MM.1S (cell line): ENCODE measurements at regions not wholly inside any gene's neighbourhood (a gene's known extent, or its start where the extent isn't known, plus 50 kb on each side); places are given as distances from the start of the nearest gene placed in this dataset.
"Not testable (repeated sequence)": the region's sequence is repeated elsewhere in the genome, so short reads cannot be mapped to it uniquely, and the experiment has no call there.

Experiments used
- DNase-seq: peaks from one replicate; pipeline ENCODE4 v3.0.0-alpha.2; 2015
- H2AFZ ChIP-seq: fragments of 300-600 bp; sonication (generic); 2 replicates; pipeline ENCODE4 v1.6.0; 2016; ENCODE audit warnings: antibody characterized with exemption, low read length
- H3F3A ChIP-seq: fragments of 300-600 bp; sonication (generic); 2 replicates; pipeline ENCODE4 v1.6.1; 2016; ENCODE audit warnings: mild to moderate bottlenecking, antibody characterized with exemption, low read length, moderate library complexity, mixed read lengths; ENCODE audit not compliant: insufficient read depth
- H3K27ac ChIP-seq: fragments of 300-600 bp; sonication (generic); 2 replicates; pipeline ENCODE4 v1.5.1; 2016; ENCODE audit warnings: mild to moderate bottlenecking, low read length
- H3K27me3 ChIP-seq: fragments of 300-600 bp; sonication (generic); replicated peaks from 2 replicates; pipeline ENCODE4 v1.6.0; 2016; ENCODE audit warnings: low read length; ENCODE audit not compliant: insufficient read depth
- H3K36me3 ChIP-seq: fragments of 300-600 bp; sonication (generic); replicated peaks from 2 replicates; pipeline ENCODE4 v1.6.1; 2016; ENCODE audit warnings: mild to moderate bottlenecking, low read length, mixed read lengths; ENCODE audit not compliant: insufficient read depth
- H3K4me1 ChIP-seq: fragments of 300-600 bp; sonication (generic); 2 replicates; pipeline ENCODE4 v1.6.1; 2016; ENCODE audit warnings: low read length, mixed read lengths
- H3K4me2 ChIP-seq: fragments of 300-600 bp; sonication (generic); 2 replicates; pipeline ENCODE4 v1.6.0; 2016; ENCODE audit warnings: low read depth, low read length
- H3K4me3 ChIP-seq: fragments of 300-600 bp; sonication (generic); 2 replicates; pipeline ENCODE4 v1.5.1; 2016; ENCODE audit warnings: low read length, mixed read lengths
- H3K79me2 ChIP-seq: fragments of 300-600 bp; sonication (generic); 2 replicates; pipeline ENCODE4 v1.6.1; 2016; ENCODE audit warnings: mixed run types, low read length, mixed read lengths
- H3K9ac ChIP-seq: fragments of 300-600 bp; sonication (generic); 2 replicates; pipeline ENCODE4 v1.6.1; 2016; ENCODE audit warnings: low read length, mixed read lengths
- H3K9me2 ChIP-seq: fragments of 300-600 bp; sonication (generic); replicated peaks from 2 replicates; pipeline ENCODE4 v1.6.1; 2016; ENCODE audit warnings: mild to moderate bottlenecking, low read length, mixed read lengths; ENCODE audit not compliant: insufficient read depth
- H3K9me3 ChIP-seq: fragments of 300-600 bp; sonication (generic); replicated peaks from 2 replicates; pipeline ENCODE4 v1.6.1; 2016; ENCODE audit warnings: mild to moderate bottlenecking, low read length, mixed read lengths; ENCODE audit not compliant: insufficient read depth
- H4K20me1 ChIP-seq: fragments of 300-600 bp; sonication (generic); 2 replicates; pipeline ENCODE4 v1.6.1; 2016; ENCODE audit warnings: mild to moderate bottlenecking, low read length, moderate library complexity, mixed read lengths; ENCODE audit not compliant: insufficient read depth
- EZH2 ChIP-seq: fragments of 300-600 bp; sonication (generic); optimal IDR thresholded peaks from 2 replicates; pipeline ENCODE3; 2017; ENCODE audit warnings: low read depth, mild to moderate bottlenecking, antibody characterized with exemption, low read length, mixed read lengths
- EZH2phosphoT487 ChIP-seq: fragments of 300-600 bp; sonication (generic); IDR thresholded peaks from 2 replicates; pipeline ENCODE4 v1.6.1; 2018; ENCODE audit warnings: antibody characterized with exemption, low read length
- TF ChIP-seq, protein P1 (sequence below): fragments of 300-600 bp; sonication (generic); IDR thresholded peaks from 2 replicates; pipeline ENCODE4 v1.5.1; 2016; ENCODE audit warnings: antibody characterized with exemption, low read length, mixed read lengths

DNA sequence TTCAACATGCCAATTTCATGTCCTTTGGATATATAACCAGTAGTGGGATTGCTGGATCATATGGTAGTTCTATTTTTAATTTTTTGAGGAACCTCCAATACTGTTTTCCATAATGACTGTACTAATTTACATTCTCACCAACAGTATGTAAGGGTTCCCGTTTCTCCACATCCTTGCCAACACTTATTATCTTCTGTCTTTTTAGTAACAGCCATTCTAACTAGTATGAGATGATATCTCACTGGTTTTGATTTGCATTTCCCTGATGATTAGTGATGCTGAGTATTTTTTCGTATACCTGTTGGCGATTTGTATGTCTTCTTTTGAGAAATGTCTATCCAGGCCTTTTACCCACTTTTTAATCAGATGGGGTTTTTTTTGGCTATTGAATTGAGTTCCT lies 133.5 kb upstream of the MED14 start:
- no peak overlapping the region for H2AFZ ChIP-seq
- no peak overlapping the region for H3K4me3 ChIP-seq
- H3K4me1 ChIP-seq: no peaks in the 10 kb centered on the region
- no peaks in the 10 kb centered on the region for H3K79me2 ChIP-seq
- no peaks in the 10 kb centered on the region for H3K9me3 ChIP-seq
- TF ChIP-seq, protein P1, sequence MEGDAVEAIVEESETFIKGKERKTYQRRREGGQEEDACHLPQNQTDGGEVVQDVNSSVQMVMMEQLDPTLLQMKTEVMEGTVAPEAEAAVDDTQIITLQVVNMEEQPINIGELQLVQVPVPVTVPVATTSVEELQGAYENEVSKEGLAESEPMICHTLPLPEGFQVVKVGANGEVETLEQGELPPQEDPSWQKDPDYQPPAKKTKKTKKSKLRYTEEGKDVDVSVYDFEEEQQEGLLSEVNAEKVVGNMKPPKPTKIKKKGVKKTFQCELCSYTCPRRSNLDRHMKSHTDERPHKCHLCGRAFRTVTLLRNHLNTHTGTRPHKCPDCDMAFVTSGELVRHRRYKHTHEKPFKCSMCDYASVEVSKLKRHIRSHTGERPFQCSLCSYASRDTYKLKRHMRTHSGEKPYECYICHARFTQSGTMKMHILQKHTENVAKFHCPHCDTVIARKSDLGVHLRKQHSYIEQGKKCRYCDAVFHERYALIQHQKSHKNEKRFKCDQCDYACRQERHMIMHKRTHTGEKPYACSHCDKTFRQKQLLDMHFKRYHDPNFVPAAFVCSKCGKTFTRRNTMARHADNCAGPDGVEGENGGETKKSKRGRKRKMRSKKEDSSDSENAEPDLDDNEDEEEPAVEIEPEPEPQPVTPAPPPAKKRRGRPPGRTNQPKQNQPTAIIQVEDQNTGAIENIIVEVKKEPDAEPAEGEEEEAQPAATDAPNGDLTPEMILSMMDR: no peak
- no peak for TF ChIP-seq EZH2
- no peak for TF ChIP-seq EZH2phosphoT487
- H3K4me2 ChIP-seq: no peak overlapping the region
- no peak for DNase-seq
- no peak overlapping the region for H3K9ac ChIP-seq
- H4K20me1 ChIP-seq: no peaks in the 10 kb centered on the region
- no peaks in the 10 kb centered on the region for H3K9me2 ChIP-seq
- H3F3A ChIP-seq: no peaks in the 10 kb centered on the region
- no peaks in the 10 kb centered on the region for H3K36me3 ChIP-seq
- H3K27me3 ChIP-seq: no peaks in the 10 kb centered on the region
- no peak overlapping the region for H3K27ac ChIP-seq

DNA sequence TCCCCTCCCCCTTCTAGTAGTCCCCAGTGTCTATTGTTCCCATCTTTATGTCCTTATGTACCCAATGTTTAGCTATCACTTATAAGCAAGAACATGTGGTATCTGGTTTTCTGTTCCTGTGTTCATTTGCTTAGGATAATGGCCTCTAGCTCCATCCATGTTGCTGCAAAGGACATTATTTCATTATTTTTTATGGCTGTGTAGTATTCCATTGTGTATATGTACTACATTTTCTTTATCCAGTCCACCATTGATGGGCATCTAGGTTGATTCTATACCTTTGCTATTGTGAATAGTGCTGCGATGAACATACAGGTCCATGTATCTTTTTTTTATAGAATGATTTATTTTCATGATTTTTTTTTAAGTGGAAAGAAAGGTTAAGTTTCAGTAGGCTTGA lies 135.6 kb upstream of the MED14 start:
- H3K9me2 ChIP-seq, H4K20me1 ChIP-seq, DNase-seq, H3K4me1 ChIP-seq, H3K9ac ChIP-seq, H3F3A ChIP-seq, H2AFZ ChIP-seq, H3K4me3 ChIP-seq, H3K9me3 ChIP-seq, H3K36me3 ChIP-seq, H3K4me2 ChIP-seq, H3K27ac ChIP-seq, H3K79me2 ChIP-seq, H3K27me3 ChIP-seq: not testable (repeated sequence)

DNA sequence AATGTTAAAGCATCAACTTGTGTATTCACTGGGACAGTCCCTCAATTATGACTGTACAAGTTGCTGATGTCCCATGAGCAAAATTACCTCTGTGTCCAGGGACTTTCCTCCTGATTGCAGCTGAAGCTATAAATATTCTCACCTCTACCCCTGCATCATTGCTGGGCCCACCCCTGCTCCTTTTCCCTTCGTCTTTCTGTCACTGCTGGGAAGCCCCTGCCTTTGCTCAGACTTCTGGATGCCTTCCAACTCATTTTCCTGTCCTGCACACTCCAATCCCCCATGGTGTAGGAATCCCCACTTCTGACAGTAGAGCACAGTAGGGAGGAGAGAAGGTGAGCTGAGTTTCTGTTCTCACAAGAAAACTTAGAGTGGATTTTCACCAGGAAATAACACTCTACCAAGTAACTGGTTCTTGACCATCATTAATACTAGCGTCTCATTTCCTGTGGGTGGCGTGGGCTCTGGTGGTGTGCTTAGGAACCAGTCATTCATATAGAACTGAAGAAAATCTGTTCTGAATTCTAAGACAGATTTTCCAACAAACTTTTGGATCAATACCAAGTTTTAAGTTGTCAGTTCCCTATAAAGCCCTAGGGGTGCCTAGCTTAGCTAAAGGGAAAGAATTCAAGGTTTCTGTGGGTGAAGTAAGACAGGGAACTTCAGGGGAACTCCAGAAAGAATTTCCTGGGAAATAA lies 136.2 kb upstream of the MED14 start:
- no peak for DNase-seq
- H3K4me2 ChIP-seq: no peak overlapping the region
- TF ChIP-seq, protein P1: no peak
- TF ChIP-seq EZH2 (no peak), EZH2phosphoT487 (no peak)
- no peaks in the 10 kb centered on the region for H3K27me3 ChIP-seq
- H2AFZ ChIP-seq: no peak overlapping the region
- no peaks in the 10 kb centered on the region for H3K9me3 ChIP-seq
- no peaks in the 10 kb centered on the region for H3K9me2 ChIP-seq
- no peak overlapping the region for H3K27ac ChIP-seq
- H3K79me2 ChIP-seq: no peaks in the 10 kb centered on the region
- no peaks in the 10 kb centered on the region for H3K4me1 ChIP-seq
- no peaks in the 10 kb centered on the region for H4K20me1 ChIP-seq
- H3F3A ChIP-seq: no peaks in the 10 kb centered on the region
- H3K36me3 ChIP-seq: no peaks in the 10 kb centered on the region
- no peak overlapping the region for H3K4me3 ChIP-seq
- no peak overlapping the region for H3K9ac ChIP-seq

DNA sequence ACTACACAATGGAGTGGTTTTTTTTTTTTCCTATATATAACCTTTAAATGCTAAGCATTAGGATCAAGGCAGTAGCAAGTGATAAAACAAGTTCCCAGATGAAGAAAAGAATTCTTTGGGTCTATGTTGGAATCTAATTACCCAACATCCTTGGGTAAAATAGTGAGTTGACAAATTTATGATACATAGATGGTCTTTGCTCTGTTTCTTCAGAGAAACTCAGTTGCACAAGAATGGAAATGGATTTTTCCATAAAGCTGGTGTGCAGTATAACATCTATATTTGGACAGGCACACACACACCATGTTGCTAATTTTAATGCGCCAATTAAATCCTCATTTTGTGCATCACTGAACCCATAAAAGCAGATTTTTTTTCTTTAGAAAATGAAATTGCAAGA lies 137.0 kb upstream of the MED14 start:
- Histone ChIP-seq H3K4me1 (no peaks in the 10 kb centered on the region), H3K79me2 (no peaks in the 10 kb centered on the region), H3K36me3 (no peaks in the 10 kb centered on the region), H3F3A (no peaks in the 10 kb centered on the region), H3K9me2 (no peaks in the 10 kb centered on the region), H3K27me3 (no peaks in the 10 kb centered on the region), H3K9me3 (no peaks in the 10 kb centered on the region), H2AFZ (no peak overlapping the region), H3K4me2 (no peak overlapping the region), H4K20me1 (no peaks in the 10 kb centered on the region), H3K27ac (no peak overlapping the region), H3K4me3 (no peak overlapping the region), H3K9ac (no peak overlapping the region)
- DNase-seq: no peak
- TF ChIP-seq EZH2 (no peak), EZH2phosphoT487 (no peak)
- TF ChIP-seq, protein P1: no peak
